ENCODE measurements at regions not wholly inside any gene's neighbourhood (a gene's known extent, or its start where the extent isn't known, plus 50 kb on each side); places are given as distances from the start of the nearest gene placed in this dataset.

DNA sequence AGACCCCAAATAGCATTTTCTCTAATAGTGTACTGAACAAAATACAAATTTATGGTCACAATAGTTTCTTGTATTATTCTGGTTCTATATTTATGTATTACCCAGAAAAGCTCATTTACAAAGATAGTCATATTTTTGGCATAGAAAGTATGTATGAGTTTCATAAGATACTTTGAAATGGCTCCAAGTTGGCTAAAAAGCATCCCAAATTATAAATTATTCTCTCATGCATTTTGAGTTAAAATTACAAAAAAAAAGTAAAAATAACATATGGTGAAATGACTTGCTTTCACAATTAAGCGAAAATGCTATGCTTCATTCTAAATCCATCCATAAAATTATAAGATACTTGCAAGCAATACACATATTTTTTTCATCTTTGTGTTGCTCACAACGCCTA is 530.7 kb downstream of the ZNF804A start:
- Histone ChIP-seq H3K9me1 (ENCODE audit: control insufficient read depth, insufficient read depth, low read length) (no peaks in the 10 kb centered on the region), H2AFZ (ENCODE audit: low read depth, low read length) (no peak overlapping the region), H3K4me1 (replicated peaks in 1 of 2; ENCODE audit: control insufficient read depth in 2 of 2, insufficient read depth in 2 of 2, low read length in 2 of 2) (no peaks in the 10 kb centered on the region), H3K36me3 (ENCODE audit: control insufficient read depth, insufficient read depth, low read length) (no peaks in the 10 kb centered on the region), H3K79me2 (ENCODE audit: control insufficient read depth, insufficient read depth, low read length) (no peaks in the 10 kb centered on the region), H3K4me2 (ENCODE audit: insufficient read depth, low read length) (no peak overlapping the region), H3K4me3 (no peak overlapping the region), H3K27me3 (ENCODE audit: control insufficient read depth in 2 of 2, insufficient read depth in 2 of 2, low read length in 2 of 2) (no peaks in the 10 kb centered on the region), H3K9ac (ENCODE audit: insufficient read depth in 1 of 2, low read depth in 2 of 2, low read length in 2 of 2) (no peak overlapping the region), H3K9me3 (replicated peaks; ENCODE audit: control insufficient read depth, insufficient read depth, low read depth, low read length) (no peaks in the 10 kb centered on the region), H3K27ac (ENCODE audit: extremely low read depth, low read depth, low read length) (no peak overlapping the region), H4K20me1 (replicated peaks; ENCODE audit: control insufficient read depth, insufficient read depth, low read length) (no peaks in the 10 kb centered on the region)
- no TSS peak for BruUV-seq (replicated peaks)
- 6% methylated on average over 2 of the region's 2 CpGs for WGBS (ENCODE audit: insufficient coverage, low coverage, missing lambda C conversion rate)
- intact Hi-C loops (cut with micrococcal nuclease) (no loop called here), in situ Hi-C loops (cut with MboI) (no loop called here)
- ATAC-seq (no peak), DNase-seq (ENCODE audit: extremely low read depth in 1 of 4, low spot score in 3 of 4) (no peak), FAIRE-seq (no peak)
- POLR2A ChIA-PET: no interaction called here
- TF ChIP-seq PTTG1 (tag; IDR thresholded peaks at IDR 0.05; ENCODE audit: low read depth) (no peak), XRCC3 (IDR thresholded peaks at IDR 0.05) (no peak)
- CTCF ChIA-PET (ENCODE audit: low intra/inter-chr PET ratio): no interaction called here

DNA sequence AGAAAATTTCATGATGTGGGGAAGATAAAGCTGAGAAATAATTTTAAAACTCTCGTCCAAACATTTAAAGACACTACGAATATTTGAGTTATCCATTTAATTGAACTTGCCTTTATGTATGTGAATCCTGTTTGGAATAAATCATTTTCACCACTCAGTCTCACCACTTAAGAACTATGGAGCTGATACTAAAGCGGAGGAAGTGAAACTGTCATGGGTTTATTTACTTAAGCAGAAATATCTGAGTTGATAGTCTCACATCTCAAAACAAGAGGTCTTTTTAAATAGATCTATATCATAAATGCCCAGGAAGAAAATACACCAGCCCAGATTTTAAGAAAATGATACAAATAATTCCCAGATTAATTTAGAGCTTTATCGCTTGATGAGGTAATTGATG is 532.4 kb downstream of the ZNF804A start:
- no peak overlapping the region for H3K27ac ChIP-seq (ENCODE audit: extremely low read depth, low read depth, low read length)
- 4% methylated on average over 4 of the region's 4 CpGs for WGBS (ENCODE audit: insufficient coverage, low coverage, missing lambda C conversion rate)
- H3K27me3 ChIP-seq (ENCODE audit: control insufficient read depth in 2 of 2, insufficient read depth in 2 of 2, low read length in 2 of 2): no peaks in the 10 kb centered on the region
- intact Hi-C loops (cut with micrococcal nuclease): no loop called here
- no peaks in the 10 kb centered on the region for H3K79me2 ChIP-seq (ENCODE audit: control insufficient read depth, insufficient read depth, low read length)
- no peaks in the 10 kb centered on the region for H4K20me1 ChIP-seq (replicated peaks; ENCODE audit: control insufficient read depth, insufficient read depth, low read length)
- no peaks in the 10 kb centered on the region for H3K4me1 ChIP-seq (replicated peaks in 1 of 2; ENCODE audit: control insufficient read depth in 2 of 2, insufficient read depth in 2 of 2, low read length in 2 of 2)
- BruUV-seq (replicated peaks): no TSS peak
- H3K9me1 ChIP-seq (ENCODE audit: control insufficient read depth, insufficient read depth, low read length): no peaks in the 10 kb centered on the region
- no peak overlapping the region for H3K9ac ChIP-seq (ENCODE audit: insufficient read depth in 1 of 2, low read depth in 2 of 2, low read length in 2 of 2)
- H2AFZ ChIP-seq (ENCODE audit: low read depth, low read length): no peak overlapping the region
- POLR2A ChIA-PET: no interaction called here
- H3K4me2 ChIP-seq (ENCODE audit: insufficient read depth, low read length): no peak overlapping the region
- H3K4me3 ChIP-seq: no peak overlapping the region
- H3K36me3 ChIP-seq (ENCODE audit: control insufficient read depth, insufficient read depth, low read length): no peaks in the 10 kb centered on the region
- no peak for ATAC-seq
- no peak for DNase-seq (ENCODE audit: extremely low read depth in 1 of 4, low spot score in 3 of 4)
- no peaks in the 10 kb centered on the region for H3K9me3 ChIP-seq (replicated peaks; ENCODE audit: control insufficient read depth, insufficient read depth, low read depth, low read length)
- FAIRE-seq: no peak
- CTCF ChIA-PET (ENCODE audit: low intra/inter-chr PET ratio): no interaction called here
- in situ Hi-C loops (cut with MboI): no loop called here
- TF ChIP-seq U2AF2 (optimal IDR thresholded peaks at IDR 0.05; ENCODE audit: low read depth, low read length) (no peak), TOE1 (IDR thresholded peaks at IDR 0.05; ENCODE audit: borderline replicate concordance) (no peak), TOE1 (CRISPR knock-in tag; IDR thresholded peaks at IDR 0.05; ENCODE audit: borderline replicate concordance, low read depth) (no peak), ZNF766 (CRISPR knock-in tag; conservative IDR thresholded peaks at IDR 0.05) (no peak), ZKSCAN3 (CRISPR knock-in tag; IDR thresholded peaks at IDR 0.05) (no peak), CTCFL (IDR thresholded peaks at IDR 0.05; ENCODE audit: borderline replicate concordance, insufficient read depth, low read depth, low read length, poor library complexity, severe bottlenecking) (no peak)
- TF ChIP-seq, protein P1, sequence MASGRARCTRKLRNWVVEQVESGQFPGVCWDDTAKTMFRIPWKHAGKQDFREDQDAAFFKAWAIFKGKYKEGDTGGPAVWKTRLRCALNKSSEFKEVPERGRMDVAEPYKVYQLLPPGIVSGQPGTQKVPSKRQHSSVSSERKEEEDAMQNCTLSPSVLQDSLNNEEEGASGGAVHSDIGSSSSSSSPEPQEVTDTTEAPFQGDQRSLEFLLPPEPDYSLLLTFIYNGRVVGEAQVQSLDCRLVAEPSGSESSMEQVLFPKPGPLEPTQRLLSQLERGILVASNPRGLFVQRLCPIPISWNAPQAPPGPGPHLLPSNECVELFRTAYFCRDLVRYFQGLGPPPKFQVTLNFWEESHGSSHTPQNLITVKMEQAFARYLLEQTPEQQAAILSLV (tag; IDR thresholded peaks at IDR 0.05): no peak
- TF ChIP-seq, protein P2, sequence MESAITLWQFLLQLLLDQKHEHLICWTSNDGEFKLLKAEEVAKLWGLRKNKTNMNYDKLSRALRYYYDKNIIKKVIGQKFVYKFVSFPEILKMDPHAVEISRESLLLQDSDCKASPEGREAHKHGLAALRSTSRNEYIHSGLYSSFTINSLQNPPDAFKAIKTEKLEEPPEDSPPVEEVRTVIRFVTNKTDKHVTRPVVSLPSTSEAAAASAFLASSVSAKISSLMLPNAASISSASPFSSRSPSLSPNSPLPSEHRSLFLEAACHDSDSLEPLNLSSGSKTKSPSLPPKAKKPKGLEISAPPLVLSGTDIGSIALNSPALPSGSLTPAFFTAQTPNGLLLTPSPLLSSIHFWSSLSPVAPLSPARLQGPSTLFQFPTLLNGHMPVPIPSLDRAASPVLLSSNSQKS (CRISPR knock-in tag; IDR thresholded peaks at IDR 0.05): no peak
- TF ChIP-seq, protein P3, sequence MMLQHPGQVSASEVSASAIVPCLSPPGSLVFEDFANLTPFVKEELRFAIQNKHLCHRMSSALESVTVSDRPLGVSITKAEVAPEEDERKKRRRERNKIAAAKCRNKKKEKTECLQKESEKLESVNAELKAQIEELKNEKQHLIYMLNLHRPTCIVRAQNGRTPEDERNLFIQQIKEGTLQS (IDR thresholded peaks at IDR 0.05): no peak
- TF ChIP-seq, protein P3 (CRISPR knock-in tag; conservative IDR thresholded peaks at IDR 0.05): no peak
